Keratinocyte (primary cell): ENCODE measurements at regions not wholly inside any gene's neighbourhood (a gene's known extent, or its start where the extent isn't known, plus 50 kb on each side); places are given as distances from the start of the nearest gene placed in this dataset.

Source experiments
- DNase-seq: peaks from one replicate; pipeline ENCODE4 v3.0.0-alpha.2; 2011; ENCODE audit warnings: low read depth, missing footprints, low spot score
- FAIRE-seq: peaks from 2 replicates; lab custom pipeline; 2011; peaks lifted over from hg19 to GRCh38; lab: Jason Lieb, UNC
- H2AFZ ChIP-seq: 2 replicates; pipeline ENCODE4 v1.6.0; 2012; ENCODE audit warnings: low read length, control low read depth, inconsistent platforms; ENCODE audit not compliant: control insufficient read depth
- H3K27ac ChIP-seq: 2 replicates; pipeline ENCODE4 v1.5.1; 2011; ENCODE audit warnings: low read length; ENCODE audit not compliant: control insufficient read depth, insufficient read depth
- H3K27me3 ChIP-seq: 3 replicates; pipeline ENCODE4 v1.6.0; 2011; ENCODE audit warnings: low read length; ENCODE audit not compliant: control insufficient read depth, insufficient read depth; ENCODE audit errors: extremely low read depth
- H3K36me3 ChIP-seq, 2 experiments: 2 replicates in 1 of 2; 3 replicates in 1 of 2; pipeline ENCODE4 v1.5.1; 2011; ENCODE audit warnings: low read length in 2 of 2, mild to moderate bottlenecking in 1 of 2; ENCODE audit not compliant: control insufficient read depth in 2 of 2, insufficient read depth in 2 of 2; ENCODE audit errors: extremely low read depth in 1 of 2
- H3K4me1 ChIP-seq: 3 replicates; pipeline ENCODE4 v1.5.1; 2011; ENCODE audit warnings: low read length; ENCODE audit not compliant: control insufficient read depth, insufficient read depth; ENCODE audit errors: extremely low read depth
- H3K4me2 ChIP-seq: 3 replicates; pipeline ENCODE4 v1.6.0; 2011; ENCODE audit warnings: low read depth, low read length; ENCODE audit not compliant: control insufficient read depth, insufficient read depth; ENCODE audit errors: extremely low read depth
- H3K4me3 ChIP-seq, 3 experiments: fragments of 200-600 bp in 1 of 3; sonication (generic) in 1 of 3; 2 replicates in 2 of 3; 3 replicates in 1 of 3; pipeline ENCODE4 v1.5.1; 2011 to 2016; ENCODE audit warnings: low read length in 3 of 3, mild to moderate bottlenecking in 3 of 3, control low read depth in 2 of 3, inconsistent platforms in 1 of 3, low read depth in 1 of 3, mixed read lengths in 1 of 3, mixed run types in 1 of 3, moderate library complexity in 1 of 3; ENCODE audit not compliant: control insufficient read depth in 2 of 3, insufficient read depth in 2 of 3; ENCODE audit errors: extremely low read depth in 1 of 3
- H3K79me2 ChIP-seq: 2 replicates; pipeline ENCODE4 v1.6.0; 2012; ENCODE audit warnings: low read length; ENCODE audit not compliant: control insufficient read depth, insufficient read depth
- H3K9ac ChIP-seq: 3 replicates; pipeline ENCODE4 v1.6.0; 2011; ENCODE audit warnings: low read length; ENCODE audit not compliant: control insufficient read depth, insufficient read depth; ENCODE audit errors: extremely low read depth
- H3K9me1 ChIP-seq: 3 replicates; pipeline ENCODE4 v1.6.0; 2011; ENCODE audit warnings: low read length; ENCODE audit not compliant: control insufficient read depth, insufficient read depth; ENCODE audit errors: extremely low read depth
- H3K9me3 ChIP-seq: 2 replicates; pipeline ENCODE4 v1.5.1; 2012; ENCODE audit warnings: low read depth, low read length; ENCODE audit not compliant: control insufficient read depth
- H4K20me1 ChIP-seq: 3 replicates; pipeline ENCODE4 v1.6.0; 2011; ENCODE audit warnings: low read length; ENCODE audit not compliant: control insufficient read depth, insufficient read depth; ENCODE audit errors: extremely low read depth
- EZH2 ChIP-seq: IDR thresholded peaks from one replicate; pipeline ENCODE4 v1.6.1; 2012; ENCODE audit warnings: inconsistent platforms, mild to moderate bottlenecking, low read length, moderate library complexity
- dilution Hi-C: fragments of 300-500 bp; cut with MboI; formaldehyde crosslinking; loops from one replicate; pipeline ENCODE4 v1.7.0; 2020; ENCODE audit warnings: low sequenced_read_pairs; ENCODE audit not compliant: extremely low pct_ligation_motif_present
- TF ChIP-seq, protein P1 (sequence below), 3 experiments: IDR thresholded peaks in 1 of 3; conservative IDR thresholded peaks in 1 of 3; optimal IDR thresholded peaks in 1 of 3; 2 replicates in 2 of 3; 3 replicates in 1 of 3; pipeline versions ENCODE3 to v1.5.1; 2011; ENCODE audit warnings: low read length in 3 of 3, mild to moderate bottlenecking in 3 of 3, moderate library complexity in 2 of 3, control low read depth in 1 of 3, inconsistent platforms in 1 of 3; ENCODE audit not compliant: insufficient read depth in 2 of 3; ENCODE audit errors: extremely low read depth in 1 of 3

DNA sequence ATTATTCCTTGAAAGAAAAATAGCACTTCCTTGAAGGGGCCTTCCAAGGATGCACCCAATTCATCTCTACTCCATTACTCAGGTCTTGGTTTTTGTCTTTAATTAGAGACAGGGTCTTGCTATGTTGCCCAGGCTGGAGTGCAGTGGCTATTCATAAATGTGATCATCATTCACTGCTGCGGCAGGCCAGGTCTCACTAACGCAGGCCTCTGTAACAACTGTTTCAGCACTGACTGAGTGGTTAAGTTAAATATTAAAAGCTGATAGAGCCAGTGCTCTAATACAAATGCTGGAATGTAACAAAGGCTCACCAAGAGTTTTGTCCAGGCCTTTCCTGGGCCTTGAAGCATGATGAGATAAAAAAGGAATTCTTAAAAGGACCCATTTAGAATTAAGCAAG is 61.4 kb upstream of the GNAZ start:
- Histone ChIP-seq H3K79me2 (no peaks in the 10 kb centered on the region), H3K9ac (no peak overlapping the region), H3K9me3 (no peaks in the 10 kb centered on the region), H3K27me3 (peaks cover 4% of the 10 kb centered on the region), H2AFZ (no peak overlapping the region), H3K36me3 (no peaks in the 10 kb centered on the region), H3K4me2 (no peak overlapping the region), H3K4me1 (no peaks in the 10 kb centered on the region), H3K4me3 (no peak overlapping the region), H3K27ac (no peak overlapping the region), H4K20me1 (no peaks in the 10 kb centered on the region), H3K9me1 (no peaks in the 10 kb centered on the region)
- no peak for TF ChIP-seq EZH2
- TF ChIP-seq, protein P1, sequence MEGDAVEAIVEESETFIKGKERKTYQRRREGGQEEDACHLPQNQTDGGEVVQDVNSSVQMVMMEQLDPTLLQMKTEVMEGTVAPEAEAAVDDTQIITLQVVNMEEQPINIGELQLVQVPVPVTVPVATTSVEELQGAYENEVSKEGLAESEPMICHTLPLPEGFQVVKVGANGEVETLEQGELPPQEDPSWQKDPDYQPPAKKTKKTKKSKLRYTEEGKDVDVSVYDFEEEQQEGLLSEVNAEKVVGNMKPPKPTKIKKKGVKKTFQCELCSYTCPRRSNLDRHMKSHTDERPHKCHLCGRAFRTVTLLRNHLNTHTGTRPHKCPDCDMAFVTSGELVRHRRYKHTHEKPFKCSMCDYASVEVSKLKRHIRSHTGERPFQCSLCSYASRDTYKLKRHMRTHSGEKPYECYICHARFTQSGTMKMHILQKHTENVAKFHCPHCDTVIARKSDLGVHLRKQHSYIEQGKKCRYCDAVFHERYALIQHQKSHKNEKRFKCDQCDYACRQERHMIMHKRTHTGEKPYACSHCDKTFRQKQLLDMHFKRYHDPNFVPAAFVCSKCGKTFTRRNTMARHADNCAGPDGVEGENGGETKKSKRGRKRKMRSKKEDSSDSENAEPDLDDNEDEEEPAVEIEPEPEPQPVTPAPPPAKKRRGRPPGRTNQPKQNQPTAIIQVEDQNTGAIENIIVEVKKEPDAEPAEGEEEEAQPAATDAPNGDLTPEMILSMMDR (optimal IDR thresholded peaks at IDR 0.05 in 1 of 3, IDR thresholded peaks at IDR 0.05 in 1 of 3, conservative IDR thresholded peaks at IDR 0.05 in 1 of 3; ENCODE audit: extremely low read depth in 1 of 3, insufficient read depth in 2 of 3, low read length in 3 of 3) = no peak
- dilution Hi-C loops = no loop called here
- FAIRE-seq (no peak), DNase-seq (no peak)
